Colonic mucosa (tissue), 4 donors: ENCODE measurements at regions not wholly inside any gene's neighbourhood (a gene's known extent, or its start where the extent isn't known, plus 50 kb on each side); places are given as distances from the start of the nearest gene placed in this dataset.

Source experiments
- DNase-seq: peaks from one replicate; pipeline ENCODE4 v3.0.0-alpha.2; 2020
- H3K27ac ChIP-seq: fragments of 200-600 bp; one replicate; pipeline ENCODE4 v1.8.0; 2021
- H3K27me3 ChIP-seq: fragments of 200-600 bp; one replicate; pipeline ENCODE4 v1.8.0; 2021
- H3K36me3 ChIP-seq: fragments of 200-600 bp; one replicate; pipeline ENCODE4 v1.8.0; 2021
- H3K4me1 ChIP-seq: fragments of 200-600 bp; one replicate; pipeline ENCODE4 v1.8.0; 2021; ENCODE audit warnings: mild to moderate bottlenecking
- H3K4me3 ChIP-seq: fragments of 200-600 bp; one replicate; pipeline ENCODE4 v1.8.0; 2021
- H3K9ac ChIP-seq, 2 donors: one replicate each; pipeline ENCODE4 v1.7.0; 2013; ENCODE audit warnings: control low read depth in 2 of 2, low read depth in 2 of 2, low read length in 2 of 2
- H3K9me3 ChIP-seq: fragments of 200-600 bp; one replicate; pipeline ENCODE4 v1.8.0; 2021
- intact Hi-C: fragments of 100-400 bp; cut with DNase I; formaldehyde crosslinking; loops from one replicate; pipeline ENCODE4 v1.14.1; 2022
- TF ChIP-seq, protein P1 (sequence below): fragments of 200-600 bp; IDR thresholded peaks from one replicate; pipeline ENCODE4 v1.8.0; 2022; ENCODE audit warnings: antibody characterized with exemption, mild to moderate bottlenecking
- donor health status: healthy.
- donor health status: DM: no; HTN: no; CAD: no.
- donor health status: DM: no; HTN: no; CAD: no.

DNA sequence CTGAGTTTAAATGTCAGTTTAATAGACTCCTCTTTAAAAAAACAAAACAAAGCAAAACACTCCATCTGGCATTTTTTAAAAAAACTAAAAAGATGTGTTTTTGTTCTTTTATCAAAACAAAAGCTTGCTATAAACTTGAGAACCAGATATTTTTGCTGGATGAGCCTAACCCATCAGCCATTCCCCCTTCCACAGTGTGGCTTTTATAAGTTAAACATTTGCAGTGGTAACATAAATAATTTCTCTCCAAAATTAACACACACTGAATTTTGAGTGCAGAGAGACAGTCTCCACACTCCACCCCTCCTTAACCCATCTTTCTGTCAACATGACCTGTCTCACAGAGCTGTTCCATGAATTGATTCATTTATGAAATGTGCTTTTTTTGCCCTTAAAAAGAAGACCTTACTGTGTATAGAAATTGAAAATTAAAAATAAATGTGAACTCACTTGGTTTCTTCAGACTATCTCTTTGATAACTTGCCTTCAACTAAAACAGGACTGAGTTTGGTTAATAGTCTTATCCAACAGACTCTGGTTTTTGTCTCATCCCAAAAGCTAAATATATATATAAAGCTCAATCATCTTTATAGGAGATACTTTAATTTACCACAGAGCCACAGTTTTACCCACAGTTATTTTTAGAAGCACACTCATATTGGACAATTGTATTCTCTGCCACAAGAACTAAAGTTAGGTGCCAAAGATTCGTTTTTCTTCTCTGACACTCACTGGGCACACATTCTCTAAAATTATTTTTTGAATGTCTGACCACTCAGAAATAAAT lies 64.8 kb upstream of the STK39 start:
- H3K9ac ChIP-seq: no peak overlapping the region
- H3K27ac ChIP-seq: no peak overlapping the region
- no peaks in the 10 kb centered on the region for H3K4me1 ChIP-seq
- TF ChIP-seq, protein P1, sequence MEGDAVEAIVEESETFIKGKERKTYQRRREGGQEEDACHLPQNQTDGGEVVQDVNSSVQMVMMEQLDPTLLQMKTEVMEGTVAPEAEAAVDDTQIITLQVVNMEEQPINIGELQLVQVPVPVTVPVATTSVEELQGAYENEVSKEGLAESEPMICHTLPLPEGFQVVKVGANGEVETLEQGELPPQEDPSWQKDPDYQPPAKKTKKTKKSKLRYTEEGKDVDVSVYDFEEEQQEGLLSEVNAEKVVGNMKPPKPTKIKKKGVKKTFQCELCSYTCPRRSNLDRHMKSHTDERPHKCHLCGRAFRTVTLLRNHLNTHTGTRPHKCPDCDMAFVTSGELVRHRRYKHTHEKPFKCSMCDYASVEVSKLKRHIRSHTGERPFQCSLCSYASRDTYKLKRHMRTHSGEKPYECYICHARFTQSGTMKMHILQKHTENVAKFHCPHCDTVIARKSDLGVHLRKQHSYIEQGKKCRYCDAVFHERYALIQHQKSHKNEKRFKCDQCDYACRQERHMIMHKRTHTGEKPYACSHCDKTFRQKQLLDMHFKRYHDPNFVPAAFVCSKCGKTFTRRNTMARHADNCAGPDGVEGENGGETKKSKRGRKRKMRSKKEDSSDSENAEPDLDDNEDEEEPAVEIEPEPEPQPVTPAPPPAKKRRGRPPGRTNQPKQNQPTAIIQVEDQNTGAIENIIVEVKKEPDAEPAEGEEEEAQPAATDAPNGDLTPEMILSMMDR: no peak
- no peaks in the 10 kb centered on the region for H3K36me3 ChIP-seq
- no peak for DNase-seq
- H3K4me3 ChIP-seq: no peak overlapping the region
- H3K9me3 ChIP-seq: no peaks in the 10 kb centered on the region
- H3K27me3 ChIP-seq: no peaks in the 10 kb centered on the region
- intact Hi-C loops: no loop called here

DNA sequence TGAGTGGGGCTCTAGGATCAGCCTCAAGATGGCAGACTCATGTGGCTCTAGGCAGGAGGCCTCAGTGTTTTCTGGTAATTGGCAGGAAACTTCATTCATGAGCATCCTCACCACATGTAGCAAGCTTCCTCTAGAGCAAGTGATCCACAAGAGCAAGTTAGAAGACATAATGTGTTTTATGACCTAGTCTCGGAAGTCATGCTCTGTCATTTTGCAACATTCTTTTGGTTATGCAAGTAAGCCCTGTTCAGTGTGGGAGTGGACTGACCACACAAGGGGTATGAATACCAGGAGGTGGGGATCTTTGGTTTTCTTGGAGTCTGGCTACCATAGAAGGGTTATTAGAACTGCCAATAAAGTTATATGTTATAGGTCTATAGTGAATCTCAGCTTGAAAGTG lies 66.8 kb upstream of the STK39 start:
- no peaks in the 10 kb centered on the region for H3K27me3 ChIP-seq

DNA sequence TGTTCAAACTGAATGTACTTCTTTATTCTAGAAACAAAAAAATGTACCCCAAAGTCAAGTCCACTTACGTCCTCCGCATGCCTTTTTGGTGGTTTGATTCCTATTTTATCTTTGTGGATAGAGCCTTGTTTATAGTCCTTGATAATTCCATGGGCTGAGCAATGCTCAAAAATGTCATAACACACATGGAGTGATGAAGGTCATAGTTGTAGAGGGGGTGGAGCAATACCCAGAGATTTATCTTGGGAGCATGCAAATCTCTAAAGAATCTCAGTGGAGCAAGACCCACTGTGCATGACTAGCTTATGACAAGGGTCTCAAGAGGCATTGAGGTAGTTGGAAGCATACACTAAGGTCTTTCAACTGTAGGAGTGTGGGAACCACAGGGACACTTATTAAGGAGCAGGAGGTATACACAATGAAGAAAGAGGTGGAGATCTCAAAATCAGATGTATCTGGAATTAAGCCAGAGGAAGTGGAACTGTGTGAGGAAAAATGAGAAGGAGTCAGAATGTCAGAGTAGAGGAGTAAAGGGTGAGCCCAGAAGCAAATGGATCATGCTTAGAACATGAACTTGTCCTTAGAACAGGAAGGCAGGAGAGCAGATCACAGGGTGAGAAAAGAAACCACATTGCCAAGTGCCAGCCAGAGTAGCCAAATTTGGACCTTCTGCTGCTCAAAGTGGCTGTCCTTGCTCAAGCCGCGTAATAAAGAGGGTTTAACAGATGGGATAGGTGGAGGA lies 68.1 kb upstream of the STK39 start:
- no peaks in the 10 kb centered on the region for H3K27me3 ChIP-seq
- no peaks in the 10 kb centered on the region for H3K4me1 ChIP-seq
- no peak overlapping the region for H3K4me3 ChIP-seq
- no peak for DNase-seq
- H3K27ac ChIP-seq: no peak overlapping the region
- H3K36me3 ChIP-seq: no peaks in the 10 kb centered on the region
- TF ChIP-seq, protein P1: no peak
- intact Hi-C loops: no loop called here
- H3K9ac ChIP-seq: no peak overlapping the region
- no peaks in the 10 kb centered on the region for H3K9me3 ChIP-seq

More for the DNA sequence above, 66.8 kb upstream of the STK39 start:
- no peaks in the 10 kb centered on the region for H3K9me3 ChIP-seq
- no peak overlapping the region for H3K9ac ChIP-seq
- no peaks in the 10 kb centered on the region for H3K36me3 ChIP-seq
- no peak overlapping the region for H3K27ac ChIP-seq
- TF ChIP-seq, protein P1: no peak
- DNase-seq: no peak
- intact Hi-C loops: no loop called here
- no peak overlapping the region for H3K4me3 ChIP-seq
- no peaks in the 10 kb centered on the region for H3K4me1 ChIP-seq

DNA sequence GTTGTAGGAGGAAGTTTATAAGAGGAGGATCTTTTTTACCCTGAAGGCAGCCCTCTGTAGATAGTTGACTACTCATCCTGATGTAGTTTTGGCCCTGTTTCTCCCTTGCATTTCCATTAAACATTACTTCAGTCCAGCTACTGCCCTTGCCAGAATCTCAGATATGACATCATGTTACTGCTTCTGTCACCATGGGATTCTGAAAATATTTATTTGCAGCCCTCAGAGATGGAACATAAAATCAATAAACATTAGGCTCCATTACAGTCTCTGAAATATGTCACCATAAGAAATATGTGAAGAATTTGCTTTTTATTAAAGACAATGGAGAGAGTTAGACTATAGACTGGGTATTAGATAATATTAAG lies 68.7 kb upstream of the STK39 start:
- no peak for DNase-seq
- Histone ChIP-seq H3K4me3 (no peak overlapping the region), H3K27ac (no peak overlapping the region), H3K9ac (no peak overlapping the region), H3K9me3 (no peaks in the 10 kb centered on the region), H3K27me3 (no peaks in the 10 kb centered on the region), H3K4me1 (no peaks in the 10 kb centered on the region), H3K36me3 (no peaks in the 10 kb centered on the region)
- intact Hi-C loops: no loop called here
- TF ChIP-seq, protein P1: no peak

DNA sequence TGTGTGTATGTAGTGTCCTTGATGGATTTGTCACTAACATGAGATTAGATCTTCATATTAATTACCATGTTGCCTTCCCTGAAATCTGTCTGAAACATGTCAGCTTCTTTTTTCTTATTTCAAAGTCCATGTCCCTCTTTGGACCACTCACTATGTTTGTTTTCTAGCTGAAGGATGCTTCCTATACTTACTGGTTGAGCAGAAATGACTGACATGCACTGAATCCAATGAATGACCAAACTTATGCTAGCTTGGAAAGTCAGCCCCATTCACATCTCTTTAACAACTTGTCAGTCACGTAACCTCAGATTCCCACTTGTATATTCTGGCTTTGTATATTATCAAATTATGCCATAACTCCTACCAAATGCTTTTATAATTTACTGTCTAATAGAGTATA lies 69.9 kb upstream of the STK39 start:
- no peak overlapping the region for H3K27ac ChIP-seq
- no peaks in the 10 kb centered on the region for H3K36me3 ChIP-seq
- H3K27me3 ChIP-seq: no peaks in the 10 kb centered on the region
- intact Hi-C loops: no loop called here
- H3K4me1 ChIP-seq: no peaks in the 10 kb centered on the region
- H3K9ac ChIP-seq: no peak overlapping the region
- no peak for DNase-seq
- TF ChIP-seq, protein P1: no peak
- H3K4me3 ChIP-seq: no peak overlapping the region
- H3K9me3 ChIP-seq: no peaks in the 10 kb centered on the region
